Uterus (tissue), 2 donors: ENCODE measurements at regions not wholly inside any gene's neighbourhood (a gene's known extent, or its start where the extent isn't known, plus 50 kb on each side); places are given as distances from the start of the nearest gene placed in this dataset.

Source experiments
- CTCF ChIP-seq, 4 experiments: fragments of 200-600 bp in 2 of 4; fragments of 450-650 bp in 2 of 4; sonication (generic) in 2 of 4; IDR thresholded peaks; one replicate each; pipeline ENCODE4 v1.5.1; 2016 to 2019; ENCODE audit warnings: antibody characterized with exemption in 4 of 4, mild to moderate bottlenecking in 2 of 4, moderate library complexity in 1 of 4
- POLR2A ChIP-seq, 2 donors: fragments of 450-650 bp; IDR thresholded peaks; one replicate each; pipeline ENCODE4 v1.6.1; 2016; ENCODE audit warnings: antibody characterized with exemption in 2 of 2, mild to moderate bottlenecking in 1 of 2, moderate library complexity in 1 of 2

- no peak for TF ChIP-seq CTCF (IDR thresholded peaks at IDR 0.05)
- TF ChIP-seq POLR2A (IDR thresholded peaks at IDR 0.05) = no peak
These were observed 279.2 kb upstream of the FGF16 start for GRCh38 chrX:77167993-77168392.
